C4-2B (cell line): ENCODE measurements at regions not wholly inside any gene's neighbourhood (a gene's known extent, or its start where the extent isn't known, plus 50 kb on each side); places are given as distances from the start of the nearest gene placed in this dataset.

ENCODE experiments used
- H3K27ac ChIP-seq: fragments of 450-650 bp; 2 replicates; pipeline ENCODE4 v1.5.1; 2017
- ZFX ChIP-seq: fragments of 450-650 bp; IDR thresholded peaks from 2 replicates; pipeline ENCODE4 v1.6.1; 2017
- TF ChIP-seq, protein P1 (sequence below): fragments of 450-650 bp; conservative IDR thresholded peaks from 2 replicates; pipeline ENCODE4 v1.5.1; 2017; ENCODE audit warnings: mild to moderate bottlenecking

GRCh38 chr4:110849461-110849860 lies 226.6 kb upstream of the PITX2 start:
- no peak overlapping the region for H3K27ac ChIP-seq

DNA sequence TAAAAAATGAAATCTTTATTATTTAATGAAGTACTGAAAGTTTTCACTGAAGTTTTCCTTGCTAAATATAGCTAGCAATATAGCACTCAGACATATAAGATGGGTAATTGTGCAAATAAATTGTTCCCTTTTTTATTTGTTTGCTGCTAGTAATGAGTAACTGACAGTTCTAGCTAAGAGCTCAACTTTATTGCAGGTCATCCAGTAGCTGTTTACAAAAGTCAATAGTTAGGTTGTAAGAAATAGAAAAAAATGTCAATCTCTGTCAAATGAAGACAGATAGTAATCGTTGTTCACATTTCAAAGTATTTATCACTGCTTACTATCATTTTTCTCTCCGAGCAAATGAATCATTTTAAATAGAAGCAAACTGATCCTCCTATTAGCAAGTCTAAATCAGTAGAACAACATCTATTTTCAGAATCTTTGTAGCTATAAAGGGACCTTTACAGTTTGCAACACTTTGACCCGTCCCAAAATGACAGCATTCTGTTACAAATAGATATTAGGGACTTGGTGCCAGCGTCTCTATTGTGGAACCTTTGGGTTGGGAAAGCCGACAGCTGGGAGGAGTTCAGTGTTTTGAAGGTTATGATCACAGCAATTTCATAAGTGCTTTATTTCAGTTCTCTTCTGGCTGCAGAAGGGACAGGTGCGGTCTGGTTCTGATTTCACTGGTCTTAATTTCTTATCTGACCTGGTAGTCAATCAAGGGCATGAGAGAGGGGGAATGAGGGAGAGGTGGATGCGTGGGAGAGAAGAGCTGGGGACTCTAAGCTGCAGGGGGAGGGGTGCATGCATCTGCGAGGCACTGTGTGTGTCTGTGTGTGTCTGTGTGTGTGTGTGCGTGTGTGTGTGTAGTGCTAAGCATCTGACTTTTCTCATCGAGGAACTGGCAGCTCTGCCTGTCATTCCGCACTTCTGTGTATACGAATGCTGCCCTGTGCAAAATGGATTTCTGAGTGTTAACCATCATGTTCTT lies 227.9 kb upstream of the PITX2 start:
- TF ChIP-seq, protein P1, sequence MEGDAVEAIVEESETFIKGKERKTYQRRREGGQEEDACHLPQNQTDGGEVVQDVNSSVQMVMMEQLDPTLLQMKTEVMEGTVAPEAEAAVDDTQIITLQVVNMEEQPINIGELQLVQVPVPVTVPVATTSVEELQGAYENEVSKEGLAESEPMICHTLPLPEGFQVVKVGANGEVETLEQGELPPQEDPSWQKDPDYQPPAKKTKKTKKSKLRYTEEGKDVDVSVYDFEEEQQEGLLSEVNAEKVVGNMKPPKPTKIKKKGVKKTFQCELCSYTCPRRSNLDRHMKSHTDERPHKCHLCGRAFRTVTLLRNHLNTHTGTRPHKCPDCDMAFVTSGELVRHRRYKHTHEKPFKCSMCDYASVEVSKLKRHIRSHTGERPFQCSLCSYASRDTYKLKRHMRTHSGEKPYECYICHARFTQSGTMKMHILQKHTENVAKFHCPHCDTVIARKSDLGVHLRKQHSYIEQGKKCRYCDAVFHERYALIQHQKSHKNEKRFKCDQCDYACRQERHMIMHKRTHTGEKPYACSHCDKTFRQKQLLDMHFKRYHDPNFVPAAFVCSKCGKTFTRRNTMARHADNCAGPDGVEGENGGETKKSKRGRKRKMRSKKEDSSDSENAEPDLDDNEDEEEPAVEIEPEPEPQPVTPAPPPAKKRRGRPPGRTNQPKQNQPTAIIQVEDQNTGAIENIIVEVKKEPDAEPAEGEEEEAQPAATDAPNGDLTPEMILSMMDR, result no peak
- no peak for TF ChIP-seq ZFX
- no peak overlapping the region for H3K27ac ChIP-seq

More at GRCh38 chr4:110849461-110849860, 226.6 kb upstream of the PITX2 start:
- TF ChIP-seq, protein P1, result no peak
- TF ChIP-seq ZFX, result no peak

DNA sequence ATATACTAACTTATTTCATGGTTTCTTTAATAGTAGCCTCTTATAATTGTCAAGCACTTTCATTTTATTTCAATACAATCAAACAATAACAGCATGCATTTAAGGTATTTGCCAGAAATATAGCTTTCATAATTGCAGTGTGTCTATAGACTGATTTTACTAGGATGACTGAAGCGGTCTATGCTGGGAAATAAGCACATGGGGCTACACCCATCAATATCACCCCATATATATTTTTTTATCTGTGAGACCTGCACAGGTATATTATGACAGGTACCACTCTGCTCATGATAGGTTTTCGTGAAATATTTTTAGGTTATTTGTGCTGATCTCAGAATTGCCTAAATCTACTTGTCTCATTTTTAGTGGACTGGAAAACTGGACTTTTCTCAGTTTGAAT lies 229.1 kb upstream of the PITX2 start:
- TF ChIP-seq, protein P1, result no peak
- no peak for TF ChIP-seq ZFX
- no peak overlapping the region for H3K27ac ChIP-seq

DNA sequence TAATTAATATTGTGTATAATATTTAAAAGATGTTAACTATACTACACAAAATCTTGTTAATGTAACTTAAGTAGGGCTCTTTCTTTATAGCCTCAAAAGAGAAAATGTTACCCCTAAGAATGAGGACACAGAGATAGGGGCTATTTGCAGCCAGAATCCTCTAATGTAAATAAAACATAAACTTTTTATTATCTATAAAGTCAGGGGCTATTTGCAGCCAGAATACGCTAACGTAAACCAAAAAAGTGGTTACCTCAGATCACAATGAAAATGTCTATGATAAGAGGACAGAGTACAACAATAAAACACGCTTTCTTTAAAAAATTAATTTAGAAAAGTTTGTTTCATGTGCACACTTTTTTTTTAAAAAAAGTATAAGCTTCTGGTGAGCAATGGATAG lies 229.9 kb upstream of the PITX2 start:
- no peak for TF ChIP-seq ZFX
- TF ChIP-seq, protein P1, result no peak
- no peak overlapping the region for H3K27ac ChIP-seq

- H3K27ac ChIP-seq, result no peak overlapping the region
- TF ChIP-seq, protein P1, result no peak
- no peak for TF ChIP-seq ZFX
These were observed 230.4 kb upstream of the PITX2 start for GRCh38 chr4:110853242-110853641.

DNA sequence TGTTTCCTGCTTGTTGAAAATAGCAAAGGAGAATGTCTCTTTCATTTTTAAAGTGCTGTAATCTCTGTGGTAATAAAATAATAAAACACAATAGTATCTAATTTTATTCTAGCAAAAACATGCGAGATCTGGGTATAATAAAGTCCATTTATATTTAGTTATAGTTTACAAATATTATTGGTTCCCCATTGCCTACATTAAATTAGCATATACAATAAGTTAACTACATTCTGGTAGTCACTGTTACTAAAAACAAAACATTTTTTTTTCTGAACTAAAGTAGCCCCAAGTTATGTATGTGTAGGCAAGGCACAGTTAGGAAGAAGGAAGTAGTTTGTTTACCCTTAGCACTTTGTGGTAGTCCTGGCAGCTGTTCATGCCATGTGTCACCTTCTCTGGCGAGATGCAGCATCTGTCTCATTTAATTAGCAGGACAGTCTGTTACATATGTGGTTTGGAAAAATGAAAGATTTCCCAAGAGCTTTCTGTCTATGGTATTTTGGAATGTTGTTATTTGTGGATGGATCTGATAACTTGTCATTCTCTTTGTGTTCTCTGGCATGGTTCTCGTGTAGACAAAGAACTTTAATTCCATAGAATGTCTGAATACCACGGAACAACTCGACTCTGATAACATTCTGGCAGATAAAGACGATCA lies 231.3 kb upstream of the PITX2 start:
- no peak for TF ChIP-seq ZFX
- TF ChIP-seq, protein P1, result no peak

DNA sequence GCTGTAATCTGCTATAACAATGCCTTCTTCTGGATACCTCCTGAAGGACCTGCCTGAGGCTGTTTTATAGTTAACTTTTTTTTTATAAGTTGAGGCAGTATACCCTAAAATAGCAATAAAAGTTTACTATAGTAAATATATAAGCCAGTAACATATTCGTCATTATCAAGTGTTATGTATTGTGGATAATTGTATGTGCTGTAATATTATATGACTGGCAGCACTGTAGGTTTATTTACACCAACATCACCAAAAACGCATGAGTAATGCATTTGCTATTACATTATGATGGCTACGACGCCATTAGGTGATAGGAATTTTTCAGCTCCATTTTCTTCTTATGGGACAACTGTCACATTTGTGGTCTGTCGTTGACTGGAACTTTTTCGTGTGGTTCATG lies 237.2 kb upstream of the PITX2 start:
- H3K27ac ChIP-seq, result no peak overlapping the region
- TF ChIP-seq, protein P1, result no peak
- TF ChIP-seq ZFX, result no peak

More for the DNA sequence above, 231.3 kb upstream of the PITX2 start:
- no peak overlapping the region for H3K27ac ChIP-seq
